GM18873 (cell line): ENCODE measurements at regions not wholly inside any gene's neighbourhood (a gene's known extent, or its start where the extent isn't known, plus 50 kb on each side); places are given as distances from the start of the nearest gene placed in this dataset.
"Not testable (repeated sequence)": the region's sequence is repeated elsewhere in the genome, so short reads cannot be mapped to it uniquely, and the experiment has no call there.

Source experiments
- ATAC-seq: cut with Tn5 transposase; IDR thresholded peaks from one replicate; pipeline ENCODE4 v1.9.1; 2021; ENCODE audit warnings: mild to moderate bottlenecking, moderate library complexity, moderate number of reproducible peaks; ENCODE audit not compliant: unreplicated experiment, low FRiP score

DNA sequence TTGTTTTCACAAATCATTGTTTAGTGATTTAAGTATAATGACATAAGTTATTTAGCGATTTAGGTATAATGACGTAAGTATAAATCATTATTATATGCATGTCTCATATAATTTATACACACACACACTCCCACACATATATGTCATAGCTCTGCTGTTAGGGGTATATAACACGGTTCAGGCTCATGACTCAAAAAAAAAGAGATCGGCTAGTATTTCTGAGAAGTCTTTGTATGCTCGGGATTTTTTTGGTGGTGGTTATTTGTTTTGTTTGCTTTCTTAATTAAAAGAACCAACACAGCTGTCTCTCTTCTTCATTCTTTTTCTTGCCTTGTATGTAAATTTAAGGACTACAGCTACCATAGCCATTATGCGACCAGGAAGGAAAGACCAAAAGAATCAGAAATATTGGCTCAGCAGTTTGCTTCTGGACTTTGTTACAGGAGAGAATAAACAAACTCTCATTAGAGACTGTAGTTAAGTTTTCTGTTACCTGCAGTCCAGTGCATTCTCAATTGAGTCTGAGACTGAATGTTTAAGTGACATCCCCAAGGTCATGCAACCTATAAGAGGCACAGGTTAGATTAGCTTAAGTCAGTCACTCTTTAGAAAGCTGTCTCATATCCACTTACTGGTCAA lies 83.2 kb upstream of the NREP start:
- no peak for ATAC-seq

GRCh38 chr5:111839438-111839837 lies 82.4 kb upstream of the NREP start:
- ATAC-seq = no peak

DNA sequence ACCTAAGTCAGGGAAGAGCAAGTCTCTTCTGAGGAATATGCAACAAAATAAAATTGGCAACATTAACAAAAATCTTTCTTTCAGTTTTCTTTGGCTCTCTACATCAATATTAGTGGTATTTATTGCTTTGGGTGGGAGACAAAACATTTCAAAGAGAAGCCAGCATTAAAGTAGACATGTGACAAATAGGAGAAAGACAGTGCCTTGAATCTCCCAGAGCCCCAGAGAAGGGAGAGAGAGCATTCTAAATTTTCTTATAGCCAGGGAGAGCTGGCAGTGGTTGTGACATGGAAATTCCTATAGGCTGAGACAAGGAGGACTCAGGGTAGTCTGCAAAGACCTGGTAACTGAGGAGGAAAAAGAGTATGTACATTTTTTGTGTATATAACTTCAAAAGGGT lies 79.4 kb upstream of the NREP start:
- ATAC-seq = no peak

DNA sequence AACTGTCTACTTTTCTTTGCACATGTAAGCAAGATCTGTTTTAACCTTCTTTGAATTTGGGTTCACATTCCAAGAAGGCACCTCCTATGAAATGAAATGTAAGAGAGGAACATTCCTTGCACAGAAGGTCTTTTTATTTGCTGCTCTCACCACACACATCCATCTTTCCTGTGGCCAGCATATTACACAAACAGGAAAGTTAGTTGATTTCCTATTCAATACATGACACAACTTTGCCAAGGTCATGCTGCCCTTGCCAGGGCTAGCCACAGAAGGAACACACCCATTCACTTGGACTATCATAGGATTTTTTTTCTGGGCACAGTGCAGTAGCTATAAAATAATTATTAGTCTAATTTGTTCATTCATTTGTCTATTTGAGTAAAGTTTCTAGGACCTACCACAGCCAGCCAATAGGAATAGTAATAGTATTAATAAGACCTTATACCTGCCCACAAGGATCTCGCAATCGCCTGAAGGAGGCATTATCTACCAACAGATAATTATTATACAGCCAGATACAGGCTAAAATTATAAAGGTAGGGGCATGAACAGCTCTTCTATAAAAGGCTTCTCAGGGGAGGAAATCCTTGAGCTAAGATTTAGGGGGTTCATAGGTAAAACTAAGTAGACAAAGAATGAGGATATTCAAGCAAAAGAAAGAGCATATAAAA lies 78.1 kb upstream of the NREP start:
- no peak for ATAC-seq

GRCh38 chr5:111830333-111830732 lies 73.3 kb upstream of the NREP start:
- no peak for ATAC-seq

DNA sequence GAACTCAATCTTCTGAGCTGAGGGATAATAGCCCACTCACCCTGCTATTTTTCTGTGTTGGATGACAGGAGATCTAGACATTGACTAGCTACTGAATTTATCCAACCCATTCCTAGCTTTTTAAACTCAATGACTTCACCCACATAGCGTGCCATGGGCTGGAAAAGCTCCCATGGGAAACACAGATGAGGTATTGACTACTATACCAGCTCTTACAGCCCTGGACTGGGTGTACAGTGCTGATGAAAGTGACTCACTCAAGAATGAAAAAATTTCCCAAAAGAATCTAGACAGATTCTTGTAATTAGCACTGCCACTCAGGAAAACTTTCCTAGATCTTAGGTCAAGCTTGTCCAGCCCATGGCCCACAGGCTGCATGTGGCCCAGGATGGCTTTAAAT lies 72.7 kb upstream of the NREP start:
- no peak for ATAC-seq

DNA sequence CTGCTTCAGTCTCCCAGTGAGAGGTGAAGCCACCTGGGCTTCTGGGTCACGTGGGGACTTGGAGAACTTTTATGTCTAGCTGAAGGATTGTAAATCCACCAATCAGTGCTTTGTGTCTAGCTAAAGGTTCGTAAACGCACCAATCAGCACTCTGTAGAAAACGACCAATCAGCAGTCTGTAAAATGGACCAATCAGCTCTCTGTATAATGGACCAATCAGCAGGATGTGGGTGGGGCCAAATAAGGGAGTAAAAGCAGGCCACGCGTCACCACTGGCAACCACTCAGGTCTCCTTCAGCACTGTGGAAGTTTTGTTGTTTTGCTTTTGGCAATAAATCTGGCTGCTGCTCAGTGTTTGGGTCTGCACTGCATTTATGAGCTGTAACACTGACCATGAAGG lies 69.1 kb upstream of the NREP start:
- no peak for ATAC-seq

DNA sequence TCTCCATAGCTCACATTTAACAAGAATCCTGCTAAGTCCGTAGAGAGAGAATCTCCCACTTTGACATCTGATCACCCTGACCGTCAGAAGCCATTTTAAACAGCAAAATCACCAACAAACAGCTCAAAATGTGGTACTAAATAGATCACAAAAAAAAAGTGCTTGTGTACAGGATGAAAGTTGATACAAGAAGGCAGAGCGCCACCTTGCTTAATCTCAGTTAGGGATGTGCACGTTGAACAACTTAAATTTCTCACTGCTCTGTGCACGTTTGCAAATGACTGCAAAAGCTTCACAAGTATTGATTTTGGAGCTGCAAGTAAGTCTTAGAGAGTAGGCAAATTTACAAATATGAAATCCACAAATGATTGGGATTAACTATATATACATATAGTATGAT lies 63.1 kb upstream of the NREP start:
- ATAC-seq = no peak

DNA sequence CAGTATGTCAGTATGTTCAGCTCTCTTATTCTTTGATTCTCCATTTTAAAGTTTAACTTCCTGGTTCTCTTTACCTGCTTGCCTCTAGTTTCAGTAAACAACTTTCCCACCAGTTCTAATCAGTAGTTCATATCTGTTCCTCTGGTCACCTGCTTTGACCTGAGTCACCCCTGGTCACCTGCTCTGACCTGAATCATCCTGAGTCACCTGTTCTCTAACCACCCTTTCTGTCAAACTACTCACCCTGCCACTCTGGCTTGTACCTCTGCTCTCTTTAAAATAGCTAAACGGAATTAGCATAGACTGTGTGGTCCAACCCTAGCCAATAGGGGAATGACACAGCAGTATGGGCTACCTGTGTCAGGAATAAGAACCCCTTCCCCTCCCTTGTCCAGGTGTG lies 62.0 kb upstream of the NREP start:
- ATAC-seq = not testable (repeated sequence)

GRCh38 chr5:111813537-111813936 lies 56.5 kb upstream of the NREP start:
- ATAC-seq = no peak

DNA sequence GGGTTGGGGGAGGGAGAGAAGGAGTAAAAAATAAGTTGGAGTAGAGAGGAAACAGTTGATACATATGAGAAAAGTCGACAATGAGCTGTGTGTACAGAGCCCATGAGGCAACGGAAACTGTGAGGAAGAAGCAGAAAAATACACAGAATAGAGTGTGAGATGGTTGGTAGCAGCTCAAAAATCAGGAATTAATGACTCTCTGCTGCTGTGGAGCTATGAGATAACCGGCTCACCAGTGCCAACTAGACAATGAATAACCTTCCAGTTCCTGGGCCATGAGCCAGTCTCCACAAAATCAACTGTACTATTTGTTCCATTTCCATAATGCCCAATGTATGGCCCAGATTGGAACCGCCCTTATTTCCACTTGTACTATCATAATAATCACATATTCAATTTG lies 53.1 kb upstream of the NREP start:
- ATAC-seq = no peak
